Lower lobe of right lung (tissue), 2 donors: ENCODE measurements at regions not wholly inside any gene's neighbourhood (a gene's known extent, or its start where the extent isn't known, plus 50 kb on each side); places are given as distances from the start of the nearest gene placed in this dataset.

ENCODE experiments used
- ATAC-seq, 2 donors: fragments of 200-7000 bp; cut with Tn5 transposase; one replicate each; pipeline ENCODE4 v1.9.1; 2020 to 2022; ENCODE audit warnings: mild to moderate bottlenecking in 2 of 2, moderate library complexity in 2 of 2
- DNase-seq: peaks from one replicate; pipeline ENCODE4 v3.0.0-alpha.2; 2020
- H3K27ac ChIP-seq: fragments of 200-600 bp; one replicate; pipeline ENCODE4 v1.8.0; 2022
- H3K27me3 ChIP-seq: fragments of 200-600 bp; one replicate; pipeline ENCODE4 v1.8.0; 2022; ENCODE audit warnings: low read depth
- H3K36me3 ChIP-seq: fragments of 200-600 bp; one replicate; pipeline ENCODE4 v1.8.0; 2022; ENCODE audit warnings: mild to moderate bottlenecking
- H3K4me1 ChIP-seq: fragments of 200-600 bp; one replicate; pipeline ENCODE4 v1.8.0; 2022
- H3K4me3 ChIP-seq: fragments of 200-600 bp; one replicate; pipeline ENCODE4 v1.8.0; 2022; ENCODE audit warnings: mild to moderate bottlenecking
- H3K9me3 ChIP-seq: fragments of 200-600 bp; one replicate; pipeline ENCODE4 v1.8.0; 2022
- CTCF ChIP-seq: fragments of 200-600 bp; IDR thresholded peaks from one replicate; pipeline ENCODE4 v1.8.0; 2022; ENCODE audit warnings: antibody characterized with exemption, mild to moderate bottlenecking
- intact Hi-C: fragments of 100-400 bp; cut with DNase I; formaldehyde crosslinking; loops from one replicate; pipeline ENCODE4 v1.11.0; 2022
- donor health status: DM: no; HTN: yes; CAD: no; lungs with severe emphysema.

- H3K36me3 ChIP-seq, result no peaks in the 10 kb centered on the region
- H3K27ac ChIP-seq, result no peak overlapping the region
- H3K9me3 ChIP-seq, result no peaks in the 10 kb centered on the region
- peaks cover 23% of the 10 kb centered on the region for H3K4me1 ChIP-seq
- no peak overlapping the region for H3K4me3 ChIP-seq
- DNase-seq (no peak), ATAC-seq (no peak)
- no peaks in the 10 kb centered on the region for H3K27me3 ChIP-seq
- no peak for TF ChIP-seq CTCF
- intact Hi-C loops, result no loop called here
These were observed 401.5 kb upstream of the TRIB2 start for GRCh38 chr2:12315224-12315623.

- Histone ChIP-seq H3K4me1 (peaks cover 23% of the 10 kb centered on the region), H3K27me3 (no peaks in the 10 kb centered on the region), H3K4me3 (no peak overlapping the region), H3K36me3 (no peaks in the 10 kb centered on the region), H3K27ac (no peak overlapping the region), H3K9me3 (no peaks in the 10 kb centered on the region)
- TF ChIP-seq CTCF, result no peak
- no peak for DNase-seq
- ATAC-seq, result no peak
- intact Hi-C loops, result no loop called here
These were observed 400.3 kb upstream of the TRIB2 start for GRCh38 chr2:12316476-12316875.

GRCh38 chr2:12317286-12317685 is 399.4 kb upstream of the TRIB2 start:
- DNase-seq, result no peak
- ATAC-seq, result no peak
- intact Hi-C loops, result no loop called here
- H3K27me3 ChIP-seq, result no peaks in the 10 kb centered on the region
- no peaks in the 10 kb centered on the region for H3K36me3 ChIP-seq
- no peak for TF ChIP-seq CTCF
- H3K9me3 ChIP-seq, result no peaks in the 10 kb centered on the region
- H3K4me1 ChIP-seq, result peaks cover 23% of the 10 kb centered on the region
- H3K4me3 ChIP-seq, result no peak overlapping the region
- H3K27ac ChIP-seq, result no peak overlapping the region

- intact Hi-C loops, result no loop called here
- no peak for TF ChIP-seq CTCF
- H3K9me3 ChIP-seq, result no peaks in the 10 kb centered on the region
- no peak overlapping the region for H3K27ac ChIP-seq
- ATAC-seq (no peak), DNase-seq (no peak)
- H3K27me3 ChIP-seq, result no peaks in the 10 kb centered on the region
- H3K36me3 ChIP-seq, result no peaks in the 10 kb centered on the region
- H3K4me1 ChIP-seq, result peaks cover 23% of the 10 kb centered on the region
- H3K4me3 ChIP-seq, result no peak overlapping the region
These were observed 398.8 kb upstream of the TRIB2 start for GRCh38 chr2:12317814-12318426.

GRCh38 chr2:12318427-12319057 is 398.2 kb upstream of the TRIB2 start:
- peaks cover 23% of the 10 kb centered on the region for H3K4me1 ChIP-seq
- DNase-seq, result no peak
- no peaks in the 10 kb centered on the region for H3K27me3 ChIP-seq
- TF ChIP-seq CTCF, result no peak
- intact Hi-C loops, result no loop called here
- H3K36me3 ChIP-seq, result no peaks in the 10 kb centered on the region
- no peak overlapping the region for H3K27ac ChIP-seq
- no peak overlapping the region for H3K4me3 ChIP-seq
- ATAC-seq, result no peak
- no peaks in the 10 kb centered on the region for H3K9me3 ChIP-seq
